ENCODE measurements at regions not wholly inside any gene's neighbourhood (a gene's known extent, or its start where the extent isn't known, plus 50 kb on each side); places are given as distances from the start of the nearest gene placed in this dataset.

- ChIA-PET CTCF (no interaction called here), POLR2A (interaction anchor here (0.5 kb wide), 1 partner anchor 51 kb away, joined by 3 read pairs; no protein-coding TSS in a partner anchor)
- H3K4me2 ChIP-seq = no peak overlapping the region
- no peaks in the 10 kb centered on the region for H3K4me1 ChIP-seq
- ATAC-seq (no peak), DNase-seq (ENCODE audit: low read depth in 1 of 2, low spot score in 1 of 2) (no peak), FAIRE-seq (peak; percentile 81)
- no peaks in the 10 kb centered on the region for H3K9me3 ChIP-seq
- WGBS (ENCODE audit: missing lambda C conversion rate) = 31% methylated on average over 8 of the region's 8 CpGs
- TF ChIP-seq MAFK (IDR thresholded peaks at IDR 0.05; ENCODE audit: partially characterized antibody) (peak; percentile 70), TP53 (CRISPR knock-in tag; IDR thresholded peaks at IDR 0.05) (no peak)
- H3K4me3 ChIP-seq = no peak overlapping the region
- no peak overlapping the region for H3K27ac ChIP-seq
Measured at GRCh38 chr17:71759422-71760060, 361.3 kb upstream of the SOX9 start.

DNA sequence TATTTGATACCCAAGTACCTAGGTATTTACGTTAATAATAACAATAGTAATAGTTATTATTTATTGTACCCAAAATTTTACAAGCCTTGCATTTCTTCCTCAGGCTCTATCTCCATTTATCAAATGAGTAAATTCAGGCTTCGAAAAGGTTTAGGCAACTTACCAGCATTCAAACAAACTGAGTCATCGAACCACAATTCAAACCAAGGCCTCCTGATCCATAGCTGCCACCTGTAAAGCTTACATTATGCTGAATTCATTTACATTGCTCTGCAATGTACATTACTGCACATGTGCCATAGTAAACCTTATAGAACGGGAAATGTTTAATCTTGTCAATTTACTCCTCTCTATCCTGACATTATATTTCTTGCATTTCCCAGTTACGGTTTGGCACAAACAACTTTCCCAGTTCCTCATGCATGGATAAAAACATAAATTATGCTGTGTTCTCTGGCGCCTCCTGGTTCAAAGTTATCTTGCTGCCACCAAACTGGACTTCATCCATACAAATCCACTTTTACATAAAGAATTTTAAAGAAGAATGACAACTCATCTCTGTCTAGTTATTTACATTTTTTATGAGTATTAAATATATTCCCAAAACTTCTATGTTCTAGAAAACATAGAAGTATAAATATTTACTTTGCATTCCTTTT lies 360.6 kb upstream of the SOX9 start:
- peak; percentile 68 for FAIRE-seq
- no peak for ATAC-seq
- no peaks in the 10 kb centered on the region for H3K4me1 ChIP-seq
- WGBS (ENCODE audit: missing lambda C conversion rate) = 41% methylated on average over 6 of the region's 6 CpGs
- H3K9me3 ChIP-seq = no peaks in the 10 kb centered on the region
- CTCF ChIA-PET = no interaction called here
- POLR2A ChIA-PET = no interaction called here
- H3K4me3 ChIP-seq = no peak overlapping the region
- no peak overlapping the region for H3K27ac ChIP-seq
- H3K4me2 ChIP-seq = no peak overlapping the region
- no peak for DNase-seq (ENCODE audit: low read depth in 1 of 2, low spot score in 1 of 2)
- TF ChIP-seq HDAC2 (IDR thresholded peaks at IDR 0.05) (no peak), RAD21 (conservative IDR thresholded peaks at IDR 0.05 in 1 of 2, IDR thresholded peaks at IDR 0.05 in 1 of 2) (peak in 1 of 2 experiments; percentile 20; a peak in 1 of 5 replicates), CTCF (IDR thresholded peaks at IDR 0.05) (0 out of 3 replicates have a peak, but pooled peaks have one; percentile 6)
- TF ChIP-seq, protein P1, sequence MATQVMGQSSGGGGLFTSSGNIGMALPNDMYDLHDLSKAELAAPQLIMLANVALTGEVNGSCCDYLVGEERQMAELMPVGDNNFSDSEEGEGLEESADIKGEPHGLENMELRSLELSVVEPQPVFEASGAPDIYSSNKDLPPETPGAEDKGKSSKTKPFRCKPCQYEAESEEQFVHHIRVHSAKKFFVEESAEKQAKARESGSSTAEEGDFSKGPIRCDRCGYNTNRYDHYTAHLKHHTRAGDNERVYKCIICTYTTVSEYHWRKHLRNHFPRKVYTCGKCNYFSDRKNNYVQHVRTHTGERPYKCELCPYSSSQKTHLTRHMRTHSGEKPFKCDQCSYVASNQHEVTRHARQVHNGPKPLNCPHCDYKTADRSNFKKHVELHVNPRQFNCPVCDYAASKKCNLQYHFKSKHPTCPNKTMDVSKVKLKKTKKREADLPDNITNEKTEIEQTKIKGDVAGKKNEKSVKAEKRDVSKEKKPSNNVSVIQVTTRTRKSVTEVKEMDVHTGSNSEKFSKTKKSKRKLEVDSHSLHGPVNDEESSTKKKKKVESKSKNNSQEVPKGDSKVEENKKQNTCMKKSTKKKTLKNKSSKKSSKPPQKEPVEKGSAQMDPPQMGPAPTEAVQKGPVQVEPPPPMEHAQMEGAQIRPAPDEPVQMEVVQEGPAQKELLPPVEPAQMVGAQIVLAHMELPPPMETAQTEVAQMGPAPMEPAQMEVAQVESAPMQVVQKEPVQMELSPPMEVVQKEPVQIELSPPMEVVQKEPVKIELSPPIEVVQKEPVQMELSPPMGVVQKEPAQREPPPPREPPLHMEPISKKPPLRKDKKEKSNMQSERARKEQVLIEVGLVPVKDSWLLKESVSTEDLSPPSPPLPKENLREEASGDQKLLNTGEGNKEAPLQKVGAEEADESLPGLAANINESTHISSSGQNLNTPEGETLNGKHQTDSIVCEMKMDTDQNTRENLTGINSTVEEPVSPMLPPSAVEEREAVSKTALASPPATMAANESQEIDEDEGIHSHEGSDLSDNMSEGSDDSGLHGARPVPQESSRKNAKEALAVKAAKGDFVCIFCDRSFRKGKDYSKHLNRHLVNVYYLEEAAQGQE (IDR thresholded peaks at IDR 0.05) = no peak

GRCh38 chr17:71762526-71762925 lies 358.3 kb upstream of the SOX9 start:
- CTCF ChIA-PET = no interaction called here
- POLR2A ChIA-PET = no interaction called here

GRCh38 chr17:71764505-71764904 lies 356.3 kb upstream of the SOX9 start:
- Histone ChIP-seq H3K27ac (no peak overlapping the region), H3K4me2 (no peak overlapping the region), H3K4me3 (no peak overlapping the region), H3K4me1 (no peaks in the 10 kb centered on the region), H3K9me3 (no peaks in the 10 kb centered on the region; the same call in 2 of the 3 replicates)
- 19% methylated on average over 3 of the region's 3 CpGs for WGBS (ENCODE audit: missing lambda C conversion rate)
- DNase-seq (ENCODE audit: low read depth in 1 of 2, low spot score in 1 of 2) (peak; percentile 7 to 46), FAIRE-seq (peak; percentile 63), ATAC-seq (peak; percentile 88 to 92)
- CTCF ChIA-PET = no interaction called here
- POLR2A ChIA-PET = no interaction called here
- TF ChIP-seq EP300 (IDR thresholded peaks at IDR 0.05) (no peak), FOXS1 (CRISPR knock-in tag; IDR thresholded peaks at IDR 0.05) (no peak), EHMT2 (IDR thresholded peaks at IDR 0.05; ENCODE audit: low read depth) (no peak), CTCF (IDR thresholded peaks at IDR 0.05) (0 out of 3 replicates have a peak, but pooled peaks have one; percentile 12), SMC3 (IDR thresholded peaks at IDR 0.05) (no peak), RARB (CRISPR knock-in tag; IDR thresholded peaks at IDR 0.05) (no peak), MYC (IDR thresholded peaks at IDR 0.05; ENCODE audit: borderline replicate concordance, low read length) (no peak), RFX5 (IDR thresholded peaks at IDR 0.05) (no peak)
- TF ChIP-seq, protein P2, sequence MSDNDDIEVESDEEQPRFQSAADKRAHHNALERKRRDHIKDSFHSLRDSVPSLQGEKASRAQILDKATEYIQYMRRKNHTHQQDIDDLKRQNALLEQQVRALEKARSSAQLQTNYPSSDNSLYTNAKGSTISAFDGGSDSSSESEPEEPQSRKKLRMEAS (IDR thresholded peaks at IDR 0.05) = no peak
- TF ChIP-seq, protein P3, sequence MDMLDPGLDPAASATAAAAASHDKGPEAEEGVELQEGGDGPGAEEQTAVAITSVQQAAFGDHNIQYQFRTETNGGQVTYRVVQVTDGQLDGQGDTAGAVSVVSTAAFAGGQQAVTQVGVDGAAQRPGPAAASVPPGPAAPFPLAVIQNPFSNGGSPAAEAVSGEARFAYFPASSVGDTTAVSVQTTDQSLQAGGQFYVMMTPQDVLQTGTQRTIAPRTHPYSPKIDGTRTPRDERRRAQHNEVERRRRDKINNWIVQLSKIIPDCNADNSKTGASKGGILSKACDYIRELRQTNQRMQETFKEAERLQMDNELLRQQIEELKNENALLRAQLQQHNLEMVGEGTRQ (IDR thresholded peaks at IDR 0.05) = no peak

More at GRCh38 chr17:71762526-71762925, 358.3 kb upstream of the SOX9 start:
- FAIRE-seq = no peak
- Histone ChIP-seq H3K4me3 (no peak overlapping the region), H3K4me2 (no peak overlapping the region), H3K27ac (no peak overlapping the region), H3K9me3 (no peaks in the 10 kb centered on the region), H3K4me1 (no peaks in the 10 kb centered on the region)
- WGBS (ENCODE audit: missing lambda C conversion rate) = 21% methylated on average over 3 of the region's 3 CpGs
- no peak for ATAC-seq
- DNase-seq (ENCODE audit: low read depth in 1 of 2, low spot score in 1 of 2) = no peak
- no peak for TF ChIP-seq MYC (IDR thresholded peaks at IDR 0.05; ENCODE audit: borderline replicate concordance, low read length)
- TF ChIP-seq, protein P3 (IDR thresholded peaks at IDR 0.05) = no peak
- no peak for TF ChIP-seq ZNF302 (CRISPR knock-in tag; IDR thresholded peaks at IDR 0.05)
- TF ChIP-seq SREBF2 (IDR thresholded peaks at IDR 0.05) = no peak
- TF ChIP-seq CEBPB (IDR thresholded peaks at IDR 0.05) = no peak
- no peak for TF ChIP-seq JUNB (IDR thresholded peaks at IDR 0.05)
- TF ChIP-seq POLR2A (IDR thresholded peaks at IDR 0.05; ENCODE audit: low read length) = no peak
